22Rv1 (cell line): ENCODE measurements at regions not wholly inside any gene's neighbourhood (a gene's known extent, or its start where the extent isn't known, plus 50 kb on each side); places are given as distances from the start of the nearest gene placed in this dataset.

Experiments
- H3K27ac ChIP-seq: fragments of 450-650 bp; 2 replicates; pipeline ENCODE4 v1.5.1; 2017
- ZFX ChIP-seq: fragments of 450-650 bp; IDR thresholded peaks from 2 replicates; pipeline ENCODE4 v1.6.1; 2017; ENCODE audit warnings: antibody characterized with exemption, borderline replicate concordance
- TF ChIP-seq, protein P1 (sequence below): fragments of 450-650 bp; IDR thresholded peaks from 2 replicates; pipeline ENCODE4 v1.5.1; 2017; ENCODE audit warnings: mild to moderate bottlenecking

DNA sequence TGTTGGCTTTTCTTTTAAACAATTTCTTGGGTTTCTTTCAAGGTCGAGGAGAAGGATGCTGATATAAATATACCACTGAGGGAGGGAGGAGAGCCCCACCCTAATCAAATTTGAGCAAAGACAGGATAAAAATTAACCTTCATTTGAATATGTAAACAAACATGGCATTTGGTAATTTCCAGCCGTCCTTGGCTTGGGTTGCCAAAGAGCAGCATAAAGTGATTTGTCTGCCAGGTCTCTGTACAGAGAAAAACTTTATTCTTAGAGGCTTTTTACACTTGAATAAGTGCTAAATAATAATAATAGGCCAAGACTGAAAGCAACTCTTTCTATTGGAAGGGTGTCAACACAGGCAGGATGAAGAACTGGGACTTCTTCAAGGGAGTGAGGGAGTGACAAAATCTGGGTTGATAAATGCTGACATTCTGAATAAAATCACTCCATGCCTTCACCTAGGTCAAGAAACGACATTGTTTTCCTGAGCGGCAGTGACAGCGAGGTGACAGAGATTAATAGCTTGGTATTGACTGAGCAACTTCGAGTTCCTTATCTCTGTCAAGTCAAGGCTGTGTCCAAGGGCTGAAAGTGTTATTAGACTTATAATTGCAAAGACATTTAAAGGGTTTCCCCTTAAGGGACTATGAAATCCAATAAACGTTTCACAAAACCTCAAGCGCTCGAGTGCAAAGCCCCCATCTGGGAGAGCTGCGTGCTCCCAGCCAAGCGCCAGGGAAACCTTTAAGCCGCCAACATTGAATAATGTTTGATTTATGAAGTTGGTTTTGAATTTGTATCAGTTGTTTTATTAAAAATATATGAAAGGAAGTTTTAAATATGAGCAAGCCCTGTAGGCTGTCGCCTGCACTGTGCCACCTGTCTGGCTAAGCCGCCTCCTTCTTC lies 269.5 kb upstream of the N4BP1 start:
- no peak overlapping the region for H3K27ac ChIP-seq
- TF ChIP-seq ZFX: no peak

DNA sequence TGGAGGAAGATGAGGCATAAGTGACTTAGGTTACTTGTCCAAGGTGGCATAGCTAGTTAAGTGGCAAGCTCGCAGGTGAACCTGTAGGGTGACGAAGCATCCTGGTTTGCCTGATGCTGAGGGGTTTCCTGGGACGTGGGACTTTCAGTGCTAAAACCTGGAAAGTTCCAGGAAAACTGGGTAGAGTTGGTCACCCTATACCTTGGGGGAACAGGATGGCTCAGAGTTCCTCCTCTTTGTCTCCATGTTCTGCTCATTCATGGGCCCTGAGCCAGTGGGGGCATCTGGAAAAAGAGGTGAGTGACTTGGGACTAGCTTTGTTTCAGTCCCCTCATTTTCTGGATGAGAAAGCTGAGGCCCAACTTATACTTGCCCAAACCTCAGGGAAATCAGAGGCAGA lies 268.0 kb upstream of the N4BP1 start:
- no peak for TF ChIP-seq ZFX
- TF ChIP-seq, protein P1, sequence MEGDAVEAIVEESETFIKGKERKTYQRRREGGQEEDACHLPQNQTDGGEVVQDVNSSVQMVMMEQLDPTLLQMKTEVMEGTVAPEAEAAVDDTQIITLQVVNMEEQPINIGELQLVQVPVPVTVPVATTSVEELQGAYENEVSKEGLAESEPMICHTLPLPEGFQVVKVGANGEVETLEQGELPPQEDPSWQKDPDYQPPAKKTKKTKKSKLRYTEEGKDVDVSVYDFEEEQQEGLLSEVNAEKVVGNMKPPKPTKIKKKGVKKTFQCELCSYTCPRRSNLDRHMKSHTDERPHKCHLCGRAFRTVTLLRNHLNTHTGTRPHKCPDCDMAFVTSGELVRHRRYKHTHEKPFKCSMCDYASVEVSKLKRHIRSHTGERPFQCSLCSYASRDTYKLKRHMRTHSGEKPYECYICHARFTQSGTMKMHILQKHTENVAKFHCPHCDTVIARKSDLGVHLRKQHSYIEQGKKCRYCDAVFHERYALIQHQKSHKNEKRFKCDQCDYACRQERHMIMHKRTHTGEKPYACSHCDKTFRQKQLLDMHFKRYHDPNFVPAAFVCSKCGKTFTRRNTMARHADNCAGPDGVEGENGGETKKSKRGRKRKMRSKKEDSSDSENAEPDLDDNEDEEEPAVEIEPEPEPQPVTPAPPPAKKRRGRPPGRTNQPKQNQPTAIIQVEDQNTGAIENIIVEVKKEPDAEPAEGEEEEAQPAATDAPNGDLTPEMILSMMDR: no peak
- no peak overlapping the region for H3K27ac ChIP-seq

DNA sequence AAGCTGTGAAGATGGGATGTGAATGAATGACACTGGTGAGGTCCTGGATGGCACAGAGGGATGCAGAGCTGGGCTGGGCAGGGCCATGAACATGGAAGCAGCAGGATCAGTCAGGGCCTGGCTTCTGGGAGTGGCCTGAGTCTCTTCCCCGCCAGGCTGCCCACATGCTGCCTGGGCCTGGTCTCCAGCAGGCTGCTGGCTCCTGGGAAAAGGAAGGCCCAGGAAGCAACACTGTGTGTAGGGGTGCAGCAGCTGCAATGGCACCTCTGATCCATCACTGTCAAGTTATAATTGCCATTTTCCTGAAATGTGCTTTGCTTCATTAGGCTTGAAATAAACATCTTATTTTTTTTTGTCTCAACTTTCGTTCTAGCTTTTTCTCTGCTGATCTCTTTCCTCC lies 260.2 kb upstream of the N4BP1 start:
- TF ChIP-seq, protein P1: no peak
- no peak for TF ChIP-seq ZFX

DNA sequence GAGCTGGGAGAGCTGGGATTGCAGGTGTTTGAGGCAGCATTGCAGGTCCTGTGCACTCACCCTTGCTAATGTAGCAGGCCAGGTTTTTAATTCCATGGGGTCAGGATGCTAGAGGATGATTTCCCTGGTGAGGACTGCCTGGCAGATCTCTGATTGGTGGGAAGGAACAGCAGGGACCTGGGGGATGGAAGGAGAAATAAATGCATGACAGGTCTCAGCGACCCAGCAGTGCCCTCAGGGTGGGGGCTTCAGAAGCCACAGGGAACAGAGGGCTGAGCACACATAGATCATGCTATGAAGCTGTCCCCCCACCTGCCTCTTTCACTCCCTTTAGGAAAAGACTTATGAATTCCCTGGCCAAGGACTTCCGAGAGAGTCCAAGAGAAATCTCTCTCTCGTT lies 255.5 kb upstream of the N4BP1 start:
- TF ChIP-seq ZFX: no peak
- TF ChIP-seq, protein P1: no peak
- no peak overlapping the region for H3K27ac ChIP-seq

More for the DNA sequence above, 260.2 kb upstream of the N4BP1 start:
- no peak overlapping the region for H3K27ac ChIP-seq

DNA sequence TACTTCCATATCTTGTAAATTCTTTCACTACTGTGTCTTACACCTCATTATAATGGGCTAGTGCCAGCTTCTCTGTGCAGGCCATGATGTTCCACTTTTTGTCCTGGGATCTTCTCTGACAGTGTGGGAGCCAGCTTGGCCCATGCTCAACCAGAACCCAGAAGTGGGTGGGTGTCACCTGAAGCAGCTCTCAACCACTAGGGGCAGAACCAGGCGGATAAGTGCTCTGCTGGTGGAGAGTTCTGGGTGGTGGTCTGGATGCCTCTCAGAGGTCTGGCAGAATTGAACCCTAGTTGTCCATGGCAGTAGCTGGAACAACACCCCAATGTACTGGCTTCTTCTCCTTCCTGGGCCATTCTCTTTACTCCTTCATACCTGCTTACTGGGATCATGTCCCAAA lies 254.1 kb upstream of the N4BP1 start:
- H3K27ac ChIP-seq: no peak overlapping the region
- TF ChIP-seq, protein P1: peak; percentile 22; the same call in 1 of the 2 replicates
- no peak for TF ChIP-seq ZFX

DNA sequence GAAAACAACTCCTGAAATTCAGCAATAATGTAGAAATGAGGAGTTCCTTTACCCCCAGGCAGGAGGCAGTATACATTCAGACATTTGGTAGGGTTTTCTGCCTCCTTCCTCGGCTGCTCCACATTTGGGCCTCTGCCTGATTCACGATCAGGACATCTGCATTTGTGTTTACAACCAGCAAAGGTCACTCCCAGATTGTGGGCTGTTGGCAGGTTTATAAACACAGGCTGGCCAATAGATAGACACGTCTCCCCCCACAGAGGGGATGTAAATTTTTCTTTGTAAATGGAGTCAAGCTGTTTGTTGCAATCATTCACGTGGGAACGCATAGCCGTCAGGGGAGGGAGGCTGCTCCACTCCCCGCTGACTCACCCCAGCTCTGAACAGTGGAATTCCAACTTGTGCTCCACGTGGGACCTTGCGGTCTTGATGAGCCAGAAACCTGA lies 252.1 kb upstream of the N4BP1 start:
- TF ChIP-seq, protein P1: 0 out of 2 replicates have a peak, but pooled peaks have one; percentile 7
- TF ChIP-seq ZFX: no peak
- H3K27ac ChIP-seq: no peak overlapping the region

DNA sequence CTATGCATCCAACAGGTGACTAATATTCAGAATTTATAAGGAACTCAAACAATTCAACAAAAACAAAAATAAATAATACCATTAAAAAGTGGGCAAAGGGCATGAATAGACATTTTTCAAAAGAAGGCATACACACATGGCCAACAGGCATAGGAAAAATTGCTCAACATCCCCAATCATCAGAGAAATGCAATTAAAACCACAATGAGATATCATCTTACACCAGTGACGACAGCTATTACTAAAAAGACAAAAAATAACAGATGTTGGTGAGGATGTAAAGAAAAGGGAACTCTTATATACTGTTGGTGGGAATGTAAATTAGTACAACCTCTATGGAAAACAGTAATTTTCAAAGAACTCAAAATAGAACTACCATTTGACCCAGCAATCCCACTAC lies 250.4 kb upstream of the N4BP1 start:
- TF ChIP-seq ZFX: no peak
- TF ChIP-seq, protein P1: no peak

More for the DNA sequence above, 250.4 kb upstream of the N4BP1 start:
- H3K27ac ChIP-seq: no peak overlapping the region
